ENCODE measurements at regions not wholly inside any gene's neighbourhood (a gene's known extent, or its start where the extent isn't known, plus 50 kb on each side); places are given as distances from the start of the nearest gene placed in this dataset.

DNA sequence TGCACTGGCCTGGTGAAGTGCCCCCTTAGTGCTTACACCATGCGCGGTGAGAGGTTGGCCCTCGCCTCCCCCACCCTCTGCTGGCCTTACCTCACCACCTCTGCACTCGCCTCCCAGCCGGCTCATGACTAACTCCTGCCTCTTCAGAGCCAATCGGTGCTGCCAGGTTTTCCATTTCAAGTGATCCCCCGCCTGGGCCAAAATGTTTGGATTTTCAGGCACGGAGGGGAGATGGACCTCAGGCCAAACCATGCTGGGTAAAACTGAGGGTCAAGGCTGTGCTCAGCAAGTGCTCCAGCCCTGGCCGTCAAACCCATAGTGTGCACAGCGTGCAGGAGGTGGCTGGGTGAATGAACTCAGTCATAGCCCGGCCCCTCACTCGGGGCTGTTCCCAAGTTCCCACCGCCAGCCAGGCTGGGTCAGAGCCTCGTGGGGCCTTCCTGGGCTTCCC, 175.4 kb downstream of the SEC14L1 start:
- no peak for TF ChIP-seq CTCF (IDR thresholded peaks at IDR 0.05)
- peak in 1 of 3 donors; percentile 21 for TF ChIP-seq POLR2AphosphoS5 (IDR thresholded peaks at IDR 0.05)
- TF ChIP-seq POLR2A (IDR thresholded peaks at IDR 0.05) = no peak

Data from transverse colon (tissue), 4 donors.